ENCODE measurements at regions not wholly inside any gene's neighbourhood (a gene's known extent, or its start where the extent isn't known, plus 50 kb on each side); places are given as distances from the start of the nearest gene placed in this dataset.

DNA sequence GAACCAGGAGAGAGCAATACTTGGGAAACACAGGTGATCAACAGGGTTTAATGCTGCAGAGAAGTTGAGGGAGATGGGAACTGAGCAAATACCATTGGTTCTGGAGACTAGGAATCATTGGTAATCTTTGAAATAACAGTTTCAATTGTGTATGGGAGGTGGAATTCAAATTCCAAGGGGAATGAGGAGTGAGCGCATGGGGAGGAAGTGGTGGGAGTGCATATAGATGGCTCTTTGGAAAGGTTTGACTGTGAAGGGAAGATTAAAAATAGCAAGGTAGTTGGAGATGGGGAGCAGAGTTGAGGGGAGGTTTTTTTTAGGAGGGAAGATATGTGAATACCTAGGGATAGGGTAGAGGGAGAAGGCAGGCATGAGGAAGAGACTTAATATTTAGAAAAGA, 51.1 kb upstream of the ROPN1 start:
- H3K4me3 ChIP-seq (replicated peaks; ENCODE audit: insufficient read depth, low read length) = no peak overlapping the region
- H3K27ac ChIP-seq (replicated peaks) = no peak overlapping the region
- peaks cover 18% of the 10 kb centered on the region for H3K27me3 ChIP-seq (ENCODE audit: insufficient read depth, poor library complexity, severe bottlenecking)
- TF ChIP-seq, protein P1, sequence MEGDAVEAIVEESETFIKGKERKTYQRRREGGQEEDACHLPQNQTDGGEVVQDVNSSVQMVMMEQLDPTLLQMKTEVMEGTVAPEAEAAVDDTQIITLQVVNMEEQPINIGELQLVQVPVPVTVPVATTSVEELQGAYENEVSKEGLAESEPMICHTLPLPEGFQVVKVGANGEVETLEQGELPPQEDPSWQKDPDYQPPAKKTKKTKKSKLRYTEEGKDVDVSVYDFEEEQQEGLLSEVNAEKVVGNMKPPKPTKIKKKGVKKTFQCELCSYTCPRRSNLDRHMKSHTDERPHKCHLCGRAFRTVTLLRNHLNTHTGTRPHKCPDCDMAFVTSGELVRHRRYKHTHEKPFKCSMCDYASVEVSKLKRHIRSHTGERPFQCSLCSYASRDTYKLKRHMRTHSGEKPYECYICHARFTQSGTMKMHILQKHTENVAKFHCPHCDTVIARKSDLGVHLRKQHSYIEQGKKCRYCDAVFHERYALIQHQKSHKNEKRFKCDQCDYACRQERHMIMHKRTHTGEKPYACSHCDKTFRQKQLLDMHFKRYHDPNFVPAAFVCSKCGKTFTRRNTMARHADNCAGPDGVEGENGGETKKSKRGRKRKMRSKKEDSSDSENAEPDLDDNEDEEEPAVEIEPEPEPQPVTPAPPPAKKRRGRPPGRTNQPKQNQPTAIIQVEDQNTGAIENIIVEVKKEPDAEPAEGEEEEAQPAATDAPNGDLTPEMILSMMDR (IDR thresholded peaks at IDR 0.05; ENCODE audit: insufficient read depth, low read length) = no peak
- TF ChIP-seq, protein P2, sequence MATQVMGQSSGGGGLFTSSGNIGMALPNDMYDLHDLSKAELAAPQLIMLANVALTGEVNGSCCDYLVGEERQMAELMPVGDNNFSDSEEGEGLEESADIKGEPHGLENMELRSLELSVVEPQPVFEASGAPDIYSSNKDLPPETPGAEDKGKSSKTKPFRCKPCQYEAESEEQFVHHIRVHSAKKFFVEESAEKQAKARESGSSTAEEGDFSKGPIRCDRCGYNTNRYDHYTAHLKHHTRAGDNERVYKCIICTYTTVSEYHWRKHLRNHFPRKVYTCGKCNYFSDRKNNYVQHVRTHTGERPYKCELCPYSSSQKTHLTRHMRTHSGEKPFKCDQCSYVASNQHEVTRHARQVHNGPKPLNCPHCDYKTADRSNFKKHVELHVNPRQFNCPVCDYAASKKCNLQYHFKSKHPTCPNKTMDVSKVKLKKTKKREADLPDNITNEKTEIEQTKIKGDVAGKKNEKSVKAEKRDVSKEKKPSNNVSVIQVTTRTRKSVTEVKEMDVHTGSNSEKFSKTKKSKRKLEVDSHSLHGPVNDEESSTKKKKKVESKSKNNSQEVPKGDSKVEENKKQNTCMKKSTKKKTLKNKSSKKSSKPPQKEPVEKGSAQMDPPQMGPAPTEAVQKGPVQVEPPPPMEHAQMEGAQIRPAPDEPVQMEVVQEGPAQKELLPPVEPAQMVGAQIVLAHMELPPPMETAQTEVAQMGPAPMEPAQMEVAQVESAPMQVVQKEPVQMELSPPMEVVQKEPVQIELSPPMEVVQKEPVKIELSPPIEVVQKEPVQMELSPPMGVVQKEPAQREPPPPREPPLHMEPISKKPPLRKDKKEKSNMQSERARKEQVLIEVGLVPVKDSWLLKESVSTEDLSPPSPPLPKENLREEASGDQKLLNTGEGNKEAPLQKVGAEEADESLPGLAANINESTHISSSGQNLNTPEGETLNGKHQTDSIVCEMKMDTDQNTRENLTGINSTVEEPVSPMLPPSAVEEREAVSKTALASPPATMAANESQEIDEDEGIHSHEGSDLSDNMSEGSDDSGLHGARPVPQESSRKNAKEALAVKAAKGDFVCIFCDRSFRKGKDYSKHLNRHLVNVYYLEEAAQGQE (IDR thresholded peaks at IDR 0.05; ENCODE audit: insufficient replicate concordance, low read depth) = no peak
- TF ChIP-seq GABPA (IDR thresholded peaks at IDR 0.05; ENCODE audit: low read depth) (no peak), POLR2AphosphoS5 (IDR thresholded peaks at IDR 0.05; ENCODE audit: low read depth) (no peak), SPI1 (IDR thresholded peaks at IDR 0.05; ENCODE audit: borderline replicate concordance, low read depth) (no peak)
- DNase-seq (ENCODE audit: low read depth in 1 of 2, low spot score in 1 of 2) = no peak

DNA sequence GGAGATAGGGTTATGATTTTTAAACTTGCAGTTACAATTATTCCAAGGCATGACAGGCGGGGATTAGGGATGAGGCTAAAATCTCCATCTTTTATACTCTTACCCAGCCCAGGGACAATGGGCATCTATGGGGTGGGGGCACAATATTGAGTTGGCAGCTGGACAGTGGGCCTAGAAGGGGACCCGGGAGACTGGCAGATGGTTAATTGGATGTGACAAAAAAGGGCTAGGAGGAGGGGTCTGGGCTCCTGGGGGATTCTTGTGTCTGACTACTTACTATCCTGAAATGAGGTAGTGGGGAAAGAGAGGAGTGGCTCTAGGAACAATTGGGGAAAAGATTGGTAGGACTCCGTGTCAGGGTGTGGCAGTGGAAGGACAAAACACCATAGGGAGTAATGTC, 53.0 kb upstream of the ROPN1 start:
- no peak for DNase-seq (ENCODE audit: low read depth in 1 of 2, low spot score in 1 of 2)
- Histone ChIP-seq H3K4me3 (replicated peaks; ENCODE audit: insufficient read depth, low read length) (no peak overlapping the region), H3K27me3 (ENCODE audit: insufficient read depth, poor library complexity, severe bottlenecking) (peaks cover 7% of the 10 kb centered on the region), H3K27ac (replicated peaks) (no peak overlapping the region)
- TF ChIP-seq SPI1 (IDR thresholded peaks at IDR 0.05; ENCODE audit: borderline replicate concordance, low read depth) (no peak), POLR2AphosphoS5 (IDR thresholded peaks at IDR 0.05; ENCODE audit: low read depth) (no peak), GABPA (IDR thresholded peaks at IDR 0.05; ENCODE audit: low read depth) (no peak)
- TF ChIP-seq, protein P1 (IDR thresholded peaks at IDR 0.05; ENCODE audit: insufficient read depth, low read length) = no peak
- TF ChIP-seq, protein P2 (IDR thresholded peaks at IDR 0.05; ENCODE audit: insufficient replicate concordance, low read depth) = no peak

DNA sequence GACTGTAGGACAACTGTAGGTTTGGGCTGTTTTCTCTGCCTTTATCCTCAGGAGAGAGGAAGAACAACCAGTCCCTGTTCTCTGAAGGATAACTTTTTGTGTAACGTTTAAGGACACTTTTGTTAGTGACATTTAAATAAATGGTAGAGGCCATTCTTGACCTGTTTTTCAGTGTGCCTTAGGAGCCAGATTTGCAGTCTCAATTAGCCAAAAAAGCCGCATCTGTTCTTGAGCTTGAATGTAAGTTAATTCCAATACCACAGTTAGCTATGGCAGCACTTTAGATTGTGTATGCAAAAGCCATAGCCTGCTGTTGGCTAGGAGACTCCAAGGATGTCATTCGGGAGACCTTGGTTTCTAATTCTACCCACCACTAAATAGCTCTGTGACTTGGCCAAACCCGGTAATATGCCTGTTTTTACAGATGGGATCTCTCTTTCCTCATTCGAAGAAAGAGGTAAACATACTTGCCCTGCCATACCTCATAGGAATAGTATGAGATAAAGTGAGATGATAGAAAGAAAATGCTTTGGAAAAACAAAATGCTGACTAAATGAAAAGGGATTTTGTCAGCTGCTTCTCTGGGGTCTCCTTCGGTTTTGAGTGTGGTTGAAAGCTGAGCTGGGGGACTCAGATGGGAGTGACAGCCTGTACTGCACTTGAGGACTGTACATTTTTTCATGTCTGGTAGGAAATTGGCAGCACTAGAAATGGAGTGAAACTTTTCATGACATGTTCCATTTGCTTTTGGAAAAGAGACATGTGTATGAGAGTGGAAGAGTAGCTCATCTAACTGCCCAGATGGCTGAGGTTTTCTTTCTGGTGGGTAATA, 57.3 kb upstream of the ROPN1 start:
- no peaks in the 10 kb centered on the region for H3K27me3 ChIP-seq (ENCODE audit: insufficient read depth, poor library complexity, severe bottlenecking)

More for the DNA sequence above, 57.3 kb upstream of the ROPN1 start:
- no peak for TF ChIP-seq POLR2AphosphoS5 (IDR thresholded peaks at IDR 0.05; ENCODE audit: low read depth)
- TF ChIP-seq, protein P1 (IDR thresholded peaks at IDR 0.05; ENCODE audit: insufficient read depth, low read length) = no peak
- no peak for TF ChIP-seq SPI1 (IDR thresholded peaks at IDR 0.05; ENCODE audit: borderline replicate concordance, low read depth)
- TF ChIP-seq GABPA (IDR thresholded peaks at IDR 0.05; ENCODE audit: low read depth) = no peak
- TF ChIP-seq, protein P2 (IDR thresholded peaks at IDR 0.05; ENCODE audit: insufficient replicate concordance, low read depth) = no peak
- Histone ChIP-seq H3K4me3 (replicated peaks; ENCODE audit: insufficient read depth, low read length) (no peak overlapping the region), H3K27ac (replicated peaks) (no peak overlapping the region)
- DNase-seq (ENCODE audit: low read depth in 1 of 2, low spot score in 1 of 2) = no peak
